Activated T-cell treated with anti-CD3 and anti-CD28 coated beads, Interleukin-2, amount 50 U/mL, for 24 hours (primary cell): ENCODE measurements at regions not wholly inside any gene's neighbourhood (a gene's known extent, or its start where the extent isn't known, plus 50 kb on each side); places are given as distances from the start of the nearest gene placed in this dataset.
A peak's percentile ranks its signal among the peaks of the same experiment; 100 is the strongest.
"Not testable (repeated sequence)": the region's sequence is repeated elsewhere in the genome, so short reads cannot be mapped to it uniquely, and the experiment has no call there.

Experiments
- DNase-seq: peaks from one replicate; pipeline ENCODE4 v3.0.0-alpha.2; 2020
- H3K27ac Mint-ChIP-seq: 2 replicates; pipeline ENCODE4 v1.8.0; 2020; ENCODE audit warnings: mild to moderate bottlenecking, mixed read lengths
- H3K27me3 Mint-ChIP-seq: 2 replicates; pipeline ENCODE4 v1.8.0; 2020; ENCODE audit warnings: mixed read lengths
- H3K36me3 Mint-ChIP-seq: 2 replicates; pipeline ENCODE4 v1.8.0; 2020; ENCODE audit warnings: low read depth, mixed read lengths
- H3K4me1 Mint-ChIP-seq: 2 replicates; pipeline ENCODE4 v1.8.0; 2020; ENCODE audit warnings: low read depth, mixed read lengths
- H3K4me3 Mint-ChIP-seq: 2 replicates; pipeline ENCODE4 v1.8.0; 2020; ENCODE audit warnings: mild to moderate bottlenecking, moderate library complexity, mixed read lengths
- H3K9me3 Mint-ChIP-seq: 2 replicates; pipeline ENCODE4 v1.8.0; 2020; ENCODE audit warnings: mixed read lengths

- Mint-ChIP-seq H3K4me1 (no peaks in the 10 kb centered on the region), H3K36me3 (no peaks in the 10 kb centered on the region), H3K27me3 (no peaks in the 10 kb centered on the region), H3K9me3 (no peaks in the 10 kb centered on the region), H3K4me3 (no peak overlapping the region), H3K27ac (no peak overlapping the region)
- no peak for DNase-seq
Observed at GRCh38 chr15:70602834-70603560, 160.4 kb downstream of the UACA start.

DNA sequence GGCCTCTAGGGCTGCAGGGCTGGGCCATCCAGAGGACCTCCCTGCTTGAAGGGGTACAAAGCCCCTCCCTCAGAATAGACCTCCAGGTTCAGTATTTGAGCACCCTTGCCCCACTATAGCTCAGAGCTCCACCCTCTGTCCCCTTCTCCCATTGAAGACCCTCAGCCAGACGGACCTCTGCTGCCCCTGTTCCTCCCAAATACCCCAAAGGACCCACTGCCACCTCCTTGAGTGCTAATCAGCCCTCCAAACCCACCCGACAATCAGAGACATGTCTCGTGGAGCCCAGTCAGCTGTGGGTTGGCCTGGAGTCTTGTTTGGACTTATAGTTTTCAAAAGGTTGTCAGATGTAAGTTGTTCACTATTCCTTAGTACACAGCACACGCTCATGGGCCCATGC is 161.1 kb downstream of the UACA start:
- H3K36me3 Mint-ChIP-seq = no peaks in the 10 kb centered on the region
- H3K9me3 Mint-ChIP-seq = no peaks in the 10 kb centered on the region
- H3K27ac Mint-ChIP-seq = no peak overlapping the region

DNA sequence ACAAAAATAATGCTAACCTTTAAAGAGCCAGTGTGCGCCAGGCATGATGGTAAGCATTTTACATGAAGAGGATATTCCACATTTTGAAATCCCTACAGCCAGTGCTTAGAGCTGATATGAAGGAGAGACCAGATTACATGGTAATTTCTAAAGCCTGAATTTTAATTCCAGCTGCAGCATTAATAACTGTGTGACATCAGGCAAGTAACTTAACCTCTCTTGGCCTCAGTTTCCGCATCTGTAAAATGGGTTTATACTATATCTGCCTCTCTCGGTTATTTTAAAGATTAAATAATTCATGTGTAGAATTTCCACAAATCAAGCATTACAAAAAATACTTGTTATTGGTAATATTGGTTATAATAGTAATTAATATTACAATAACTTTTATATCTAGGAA is 165.4 kb downstream of the UACA start:
- H3K27ac Mint-ChIP-seq = no peak overlapping the region
- H3K36me3 Mint-ChIP-seq = no peaks in the 10 kb centered on the region
- no peak for DNase-seq
- H3K27me3 Mint-ChIP-seq = peaks cover 7% of the 10 kb centered on the region
- H3K4me1 Mint-ChIP-seq = peaks cover 8% of the 10 kb centered on the region
- no peak overlapping the region for H3K4me3 Mint-ChIP-seq
- H3K9me3 Mint-ChIP-seq = peaks cover 21% of the 10 kb centered on the region

More for the DNA sequence above, 161.1 kb downstream of the UACA start:
- no peak overlapping the region for H3K4me3 Mint-ChIP-seq
- DNase-seq = no peak
- H3K27me3 Mint-ChIP-seq = no peaks in the 10 kb centered on the region
- no peaks in the 10 kb centered on the region for H3K4me1 Mint-ChIP-seq

DNA sequence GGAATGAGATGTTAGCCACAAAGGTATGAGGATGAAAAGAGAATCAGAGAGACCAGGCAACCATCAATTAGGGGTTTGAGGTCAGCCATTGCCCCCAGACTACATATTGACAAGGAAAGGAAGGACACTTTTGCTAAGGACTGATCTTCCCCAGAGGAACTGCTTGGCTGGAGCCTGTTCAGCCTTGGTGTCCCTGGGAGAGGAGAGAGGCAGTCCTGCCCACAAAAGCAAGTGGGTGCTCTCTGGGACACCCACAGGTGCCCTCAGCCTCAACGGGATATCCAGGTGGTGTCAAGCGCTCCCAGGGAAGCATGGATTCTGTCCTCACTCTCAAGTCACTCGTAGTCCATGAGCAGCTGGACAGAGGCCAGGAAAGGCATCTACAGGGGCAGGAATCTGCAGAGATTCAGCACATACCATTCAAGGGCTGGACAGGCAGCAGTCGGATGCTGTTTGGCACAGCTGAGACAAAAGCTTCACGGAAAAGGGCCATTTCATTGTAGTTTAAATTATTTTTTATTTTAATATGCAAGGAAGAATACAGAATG is 166.2 kb downstream of the UACA start:
- no peaks in the 10 kb centered on the region for H3K36me3 Mint-ChIP-seq
- H3K27ac Mint-ChIP-seq = no peak overlapping the region
- no peak overlapping the region for H3K4me3 Mint-ChIP-seq
- H3K27me3 Mint-ChIP-seq = peaks cover 7% of the 10 kb centered on the region
- DNase-seq = no peak
- peaks cover 21% of the 10 kb centered on the region for H3K9me3 Mint-ChIP-seq
- H3K4me1 Mint-ChIP-seq = peaks cover 8% of the 10 kb centered on the region

DNA sequence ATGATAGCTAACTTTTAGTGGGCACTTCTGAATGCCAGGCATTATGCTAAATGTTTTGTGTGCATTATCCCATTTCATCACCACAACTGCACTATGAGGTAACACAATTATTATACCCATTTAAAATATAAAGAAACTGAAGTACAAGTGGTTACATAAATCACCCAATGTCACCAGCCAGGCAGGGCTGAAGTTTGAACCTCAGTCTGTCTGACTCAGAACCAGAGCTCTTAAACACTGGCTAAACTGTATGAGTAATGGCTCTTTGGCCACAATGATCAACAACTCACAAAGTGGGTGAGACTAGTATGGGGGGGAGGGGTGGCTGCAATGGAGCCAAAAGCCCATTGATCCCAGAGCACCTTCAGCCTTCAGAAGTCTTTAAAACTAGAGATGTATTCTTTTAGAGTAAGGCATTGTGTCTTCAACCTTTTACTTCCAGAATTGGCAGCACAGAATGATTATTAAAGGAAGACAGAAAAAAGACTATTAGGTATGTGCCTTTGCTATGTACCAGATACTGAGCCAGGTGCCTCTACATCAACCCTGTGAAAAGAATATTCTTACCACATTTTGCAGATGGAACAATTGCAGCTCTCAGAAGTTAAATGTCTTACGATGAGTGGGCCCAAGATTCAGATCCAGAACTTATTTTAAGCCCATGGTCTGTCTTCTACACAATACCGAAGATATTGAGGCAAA is 166.9 kb downstream of the UACA start:
- peaks cover 21% of the 10 kb centered on the region for H3K9me3 Mint-ChIP-seq
- no peaks in the 10 kb centered on the region for H3K36me3 Mint-ChIP-seq
- DNase-seq = no peak
- H3K4me1 Mint-ChIP-seq = peaks cover 8% of the 10 kb centered on the region
- H3K27ac Mint-ChIP-seq = no peak overlapping the region
- peaks cover 7% of the 10 kb centered on the region for H3K27me3 Mint-ChIP-seq
- no peak overlapping the region for H3K4me3 Mint-ChIP-seq

DNA sequence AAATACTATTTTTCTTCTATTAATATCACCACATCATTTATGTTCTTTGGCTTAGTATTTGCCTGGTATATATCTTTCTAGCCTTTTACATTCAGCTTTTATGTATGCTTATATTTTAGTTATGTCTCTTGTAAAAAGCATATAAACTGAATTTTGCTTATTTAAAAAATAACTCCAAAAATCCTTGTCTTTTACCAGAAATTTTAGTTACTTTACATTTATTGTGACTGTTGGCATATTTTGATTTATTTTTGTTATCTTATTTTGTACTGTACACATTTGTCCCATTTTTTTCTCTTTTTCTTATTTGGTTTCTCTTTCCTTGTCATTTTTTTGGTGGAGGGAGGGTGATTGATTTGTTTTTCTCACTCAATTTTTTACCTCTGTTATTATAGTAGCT is 169.6 kb downstream of the UACA start:
- Mint-ChIP-seq H3K27me3 (peaks cover 9% of the 10 kb centered on the region), H3K9me3 (peaks cover 21% of the 10 kb centered on the region), H3K4me1 (peaks cover 15% of the 10 kb centered on the region), H3K27ac (no peak overlapping the region), H3K36me3 (no peaks in the 10 kb centered on the region), H3K4me3 (no peak overlapping the region)
- no peak for DNase-seq

- no peak overlapping the region for H3K4me3 Mint-ChIP-seq
- peaks cover 12% of the 10 kb centered on the region for H3K9me3 Mint-ChIP-seq
- H3K4me1 Mint-ChIP-seq = peaks cover 18% of the 10 kb centered on the region
- DNase-seq = no peak
- peaks cover 28% of the 10 kb centered on the region for H3K27me3 Mint-ChIP-seq
- H3K27ac Mint-ChIP-seq = no peak overlapping the region
- H3K36me3 Mint-ChIP-seq = no peaks in the 10 kb centered on the region
Observed at GRCh38 chr15:70589728-70590127, 173.6 kb downstream of the UACA start.

DNA sequence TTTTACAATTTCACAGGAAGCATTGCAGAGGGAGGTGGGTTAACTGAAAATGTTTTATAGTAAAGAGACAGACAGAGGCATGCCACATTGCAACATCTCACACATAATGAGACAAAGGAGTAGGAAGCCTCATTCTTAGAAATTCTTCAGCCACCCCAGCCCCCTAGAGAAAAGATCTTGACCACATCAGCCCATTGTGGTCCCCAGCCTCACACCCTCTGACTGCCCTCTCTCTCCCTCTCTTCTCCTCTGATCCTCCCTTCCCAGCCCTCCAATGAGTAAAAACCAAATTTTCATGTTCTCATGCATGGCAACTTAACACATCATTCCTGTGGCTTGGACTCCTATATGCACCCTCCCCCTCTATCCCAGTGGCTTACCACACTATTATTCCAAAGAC is 174.1 kb downstream of the UACA start:
- Mint-ChIP-seq H3K27ac (no peak overlapping the region), H3K4me1 (peaks cover 18% of the 10 kb centered on the region), H3K4me3 (no peak overlapping the region), H3K27me3 (peaks cover 33% of the 10 kb centered on the region), H3K36me3 (no peaks in the 10 kb centered on the region), H3K9me3 (peaks cover 6% of the 10 kb centered on the region)
- no peak for DNase-seq

DNA sequence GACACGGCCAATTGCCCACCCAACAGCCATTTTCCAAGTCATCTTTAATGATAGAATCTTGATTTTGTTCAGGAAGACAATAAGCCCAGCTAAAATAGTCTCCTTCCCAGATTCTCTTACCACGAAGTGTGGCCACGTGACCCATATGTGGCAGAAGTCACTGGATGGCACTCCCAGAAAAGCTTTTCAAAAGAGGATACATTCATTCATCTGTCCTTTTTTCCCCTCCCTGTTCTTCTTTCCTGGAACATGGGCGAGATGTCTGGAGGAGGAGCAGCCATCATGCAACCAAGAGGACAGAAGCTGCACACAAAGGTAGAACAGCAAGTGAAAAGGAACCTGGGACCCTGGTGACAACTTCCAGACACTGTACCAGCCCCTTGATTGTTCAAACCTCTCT is 174.7 kb downstream of the UACA start:
- H3K27me3 Mint-ChIP-seq = peaks cover 38% of the 10 kb centered on the region
- H3K4me3 Mint-ChIP-seq = no peak overlapping the region
- H3K9me3 Mint-ChIP-seq = peaks cover 2% of the 10 kb centered on the region

DNA sequence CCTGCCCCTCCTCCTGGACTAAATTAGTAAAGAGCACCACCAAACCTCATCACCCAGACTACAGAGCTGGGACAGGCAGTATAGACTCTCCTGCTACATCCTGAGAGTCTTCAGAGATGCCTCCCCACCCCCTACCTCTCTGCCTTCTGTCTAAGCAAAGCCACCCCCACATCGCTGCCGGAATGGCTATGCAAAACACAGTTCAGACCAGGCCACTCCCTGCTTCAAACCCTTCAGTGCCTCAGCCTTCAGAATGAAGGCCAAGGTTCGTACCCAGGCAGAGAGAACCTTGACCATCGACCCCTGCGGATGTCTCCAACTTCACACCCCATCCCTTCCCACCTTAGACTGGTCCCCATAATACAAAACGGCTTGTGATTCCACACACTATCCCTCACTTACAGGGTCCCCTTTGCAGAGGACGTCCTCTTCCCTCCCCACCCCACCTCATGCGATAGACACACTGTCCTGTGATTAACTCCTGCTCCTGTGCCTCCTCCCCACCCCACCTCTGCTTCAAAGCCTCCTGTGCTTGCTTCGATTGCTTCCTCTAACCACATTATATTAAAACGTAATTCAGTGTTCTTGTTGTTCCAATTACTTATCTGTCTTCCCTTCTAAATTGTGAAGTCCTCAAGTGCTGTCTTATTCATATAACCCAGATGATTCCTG is 175.3 kb downstream of the UACA start:
- H3K27ac Mint-ChIP-seq = no peak overlapping the region
- no peak overlapping the region for H3K4me3 Mint-ChIP-seq
- H3K36me3 Mint-ChIP-seq = no peaks in the 10 kb centered on the region
- no peaks in the 10 kb centered on the region for H3K9me3 Mint-ChIP-seq
- peaks cover 38% of the 10 kb centered on the region for H3K27me3 Mint-ChIP-seq
- H3K4me1 Mint-ChIP-seq = peaks cover 18% of the 10 kb centered on the region
- no peak for DNase-seq

More for the DNA sequence above, 174.7 kb downstream of the UACA start:
- Mint-ChIP-seq H3K27ac (no peak overlapping the region), H3K36me3 (no peaks in the 10 kb centered on the region), H3K4me1 (peaks cover 18% of the 10 kb centered on the region)
- DNase-seq = no peak

GRCh38 chr15:70587012-70587634 is 176.2 kb downstream of the UACA start:
- not testable (repeated sequence) for H3K27ac Mint-ChIP-seq, H3K9me3 Mint-ChIP-seq, H3K4me3 Mint-ChIP-seq, DNase-seq, H3K36me3 Mint-ChIP-seq
- H3K27me3 Mint-ChIP-seq = peaks cover 38% of the 10 kb centered on the region
- H3K4me1 Mint-ChIP-seq = peaks cover 18% of the 10 kb centered on the region

DNA sequence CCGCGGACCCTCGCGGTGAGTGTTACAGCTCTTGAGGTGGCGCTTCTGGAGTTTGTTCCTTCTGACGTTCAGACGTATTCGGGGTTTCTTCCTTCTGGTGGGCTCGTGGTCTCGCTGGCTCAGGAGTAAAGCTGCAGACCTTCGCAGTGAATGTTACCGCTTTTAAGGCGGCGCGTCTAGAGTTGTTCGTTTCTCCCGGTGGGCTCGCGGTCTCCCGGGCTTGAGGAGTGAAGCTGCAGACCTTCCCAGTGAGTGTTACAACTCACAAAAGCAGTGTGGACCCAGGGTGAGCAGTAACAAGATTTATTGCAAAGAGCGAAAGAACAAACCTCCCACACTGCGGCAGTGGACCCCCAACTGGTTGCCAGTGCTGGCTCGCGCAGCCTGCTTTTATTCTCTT is 177.1 kb downstream of the UACA start:
- DNase-seq = no peak
- H3K36me3 Mint-ChIP-seq = no peaks in the 10 kb centered on the region
- H3K4me3 Mint-ChIP-seq = no peak overlapping the region
- peaks cover 18% of the 10 kb centered on the region for H3K4me1 Mint-ChIP-seq
- no peaks in the 10 kb centered on the region for H3K9me3 Mint-ChIP-seq
- no peak overlapping the region for H3K27ac Mint-ChIP-seq
- peaks cover 38% of the 10 kb centered on the region for H3K27me3 Mint-ChIP-seq

DNA sequence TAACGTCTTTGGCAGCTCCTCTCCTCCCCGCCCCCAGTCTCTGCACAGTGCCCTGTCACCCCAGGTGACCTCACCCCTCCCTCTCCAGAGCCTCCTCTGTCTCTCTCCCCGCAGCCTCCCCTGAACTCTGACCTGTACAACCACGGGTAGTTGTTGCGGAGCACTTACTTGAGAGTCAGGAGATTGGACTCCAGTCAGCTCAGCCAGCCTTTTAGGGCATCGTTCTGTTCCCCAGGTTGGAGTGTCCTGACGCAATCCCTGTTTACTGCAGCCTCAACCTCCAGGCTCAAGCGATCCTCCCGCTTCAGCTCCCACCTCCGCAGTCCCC is 177.7 kb downstream of the UACA start:
- no peaks in the 10 kb centered on the region for H3K9me3 Mint-ChIP-seq
- H3K4me1 Mint-ChIP-seq = peaks cover 18% of the 10 kb centered on the region
- H3K27ac Mint-ChIP-seq = no peak overlapping the region
- H3K36me3 Mint-ChIP-seq = no peaks in the 10 kb centered on the region
- peaks cover 38% of the 10 kb centered on the region for H3K27me3 Mint-ChIP-seq
- peak overlapping the region; percentile 41 for H3K4me3 Mint-ChIP-seq
- peak; percentile 44 for DNase-seq

- H3K27me3 Mint-ChIP-seq = peaks cover 38% of the 10 kb centered on the region
- H3K9me3 Mint-ChIP-seq = no peaks in the 10 kb centered on the region
- H3K4me3 Mint-ChIP-seq = peak overlapping the region; percentile 16
- no peak overlapping the region for H3K27ac Mint-ChIP-seq
- H3K4me1 Mint-ChIP-seq = peaks cover 18% of the 10 kb centered on the region
- DNase-seq = peak; percentile 77
- H3K36me3 Mint-ChIP-seq = no peaks in the 10 kb centered on the region
Observed at GRCh38 chr15:70584838-70585706, 178.3 kb downstream of the UACA start.
